K562 (cell line): ENCODE measurements at regions not wholly inside any gene's neighbourhood (a gene's known extent, or its start where the extent isn't known, plus 50 kb on each side); places are given as distances from the start of the nearest gene placed in this dataset.

Experiments used
- BHLHE40 ChIP-seq: IDR thresholded peaks from 2 replicates; pipeline ENCODE4 v1.6.1; 2011; ENCODE audit warnings: low read length, improper control_type of control experiment
- BRCA1 ChIP-seq, 2 experiments: fragments of 450-650 bp in 1 of 2; sonication (generic) in 1 of 2; formaldehyde crosslinking in 1 of 2; IDR thresholded peaks; 2 replicates each; pipeline versions ENCODE4 v1.5.0 to v1.6.1; 2017 to 2020; ENCODE audit warnings: mild to moderate bottlenecking in 1 of 2, missing genetic modification reagents in 1 of 2
- C11orf30 ChIP-seq: fragments of 450-650 bp; IDR thresholded peaks from 2 replicates; pipeline ENCODE4 v1.6.1; 2016; ENCODE audit warnings: low read depth, mild to moderate bottlenecking
- EGR1 ChIP-seq: fragments of 450-650 bp; conservative IDR thresholded peaks from 2 replicates; pipeline ENCODE4 v1.6.1; 2017; ENCODE audit warnings: mild to moderate bottlenecking
- MAFK ChIP-seq: IDR thresholded peaks from 2 replicates; pipeline ENCODE4 v1.6.1; 2011; ENCODE audit warnings: low read length, improper control_type of control experiment
- MGA ChIP-seq: fragments of 450-650 bp; IDR thresholded peaks from 2 replicates; pipeline ENCODE4 v1.6.1; 2016; ENCODE audit warnings: mild to moderate bottlenecking, moderate library complexity
- POLR2AphosphoS5 ChIP-seq: IDR thresholded peaks from 2 replicates; pipeline ENCODE4 v1.6.1; 2011; ENCODE audit warnings: mild to moderate bottlenecking, low read depth, low read length, moderate library complexity; ENCODE audit not compliant: control insufficient read depth, insufficient read depth
- SAFB ChIP-seq: fragments of 200-400 bp; formaldehyde crosslinking; IDR thresholded peaks from 2 replicates; pipeline ENCODE4 v1.6.1; 2017; ENCODE audit warnings: low read depth, low read length, borderline replicate concordance
- TF ChIP-seq, protein P1 (sequence below): sonication (generic); formaldehyde crosslinking; IDR thresholded peaks from 2 replicates; pipeline ENCODE4 v1.8.0; 2023; ENCODE audit warnings: mild to moderate bottlenecking, missing genetic modification reagents
- TF ChIP-seq, protein P2 (sequence below): sonication (generic); formaldehyde crosslinking; IDR thresholded peaks from 2 replicates; pipeline ENCODE4 v1.8.1; 2023; ENCODE audit warnings: mild to moderate bottlenecking, missing genetic modification reagents

DNA sequence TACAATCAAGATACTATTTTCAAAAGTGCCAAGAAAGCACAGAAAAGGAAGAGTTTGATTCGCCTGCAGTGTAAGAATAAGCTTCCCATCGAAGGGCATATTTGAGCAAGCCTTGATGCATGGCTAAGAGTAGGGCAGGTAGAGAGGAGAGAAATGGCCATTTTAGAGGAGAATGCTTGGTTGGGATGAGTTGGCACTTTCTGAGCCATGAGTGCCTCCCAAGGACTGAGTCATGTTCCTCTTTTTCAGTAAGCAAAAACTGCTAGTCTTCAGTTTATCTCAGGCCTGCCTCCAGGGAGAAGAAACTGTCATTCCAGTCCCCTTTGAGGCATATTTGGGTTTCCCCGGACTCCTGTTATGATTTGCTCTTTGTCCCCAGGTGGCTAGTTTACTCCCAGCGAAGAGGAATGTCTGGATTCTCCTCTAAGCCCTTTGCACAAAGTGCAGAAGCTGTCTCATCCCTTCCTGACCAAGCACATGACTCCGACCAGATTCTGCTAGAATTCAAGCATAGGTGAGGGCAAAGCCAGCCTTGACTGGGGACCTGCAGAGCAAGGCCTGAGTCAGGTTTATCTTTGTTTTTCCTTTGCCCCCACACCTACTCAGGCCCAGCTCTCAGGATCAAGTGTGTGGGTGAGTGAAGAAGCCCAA is 115.2 kb downstream of the TTC32 start (continued):
- TF ChIP-seq, protein P1, sequence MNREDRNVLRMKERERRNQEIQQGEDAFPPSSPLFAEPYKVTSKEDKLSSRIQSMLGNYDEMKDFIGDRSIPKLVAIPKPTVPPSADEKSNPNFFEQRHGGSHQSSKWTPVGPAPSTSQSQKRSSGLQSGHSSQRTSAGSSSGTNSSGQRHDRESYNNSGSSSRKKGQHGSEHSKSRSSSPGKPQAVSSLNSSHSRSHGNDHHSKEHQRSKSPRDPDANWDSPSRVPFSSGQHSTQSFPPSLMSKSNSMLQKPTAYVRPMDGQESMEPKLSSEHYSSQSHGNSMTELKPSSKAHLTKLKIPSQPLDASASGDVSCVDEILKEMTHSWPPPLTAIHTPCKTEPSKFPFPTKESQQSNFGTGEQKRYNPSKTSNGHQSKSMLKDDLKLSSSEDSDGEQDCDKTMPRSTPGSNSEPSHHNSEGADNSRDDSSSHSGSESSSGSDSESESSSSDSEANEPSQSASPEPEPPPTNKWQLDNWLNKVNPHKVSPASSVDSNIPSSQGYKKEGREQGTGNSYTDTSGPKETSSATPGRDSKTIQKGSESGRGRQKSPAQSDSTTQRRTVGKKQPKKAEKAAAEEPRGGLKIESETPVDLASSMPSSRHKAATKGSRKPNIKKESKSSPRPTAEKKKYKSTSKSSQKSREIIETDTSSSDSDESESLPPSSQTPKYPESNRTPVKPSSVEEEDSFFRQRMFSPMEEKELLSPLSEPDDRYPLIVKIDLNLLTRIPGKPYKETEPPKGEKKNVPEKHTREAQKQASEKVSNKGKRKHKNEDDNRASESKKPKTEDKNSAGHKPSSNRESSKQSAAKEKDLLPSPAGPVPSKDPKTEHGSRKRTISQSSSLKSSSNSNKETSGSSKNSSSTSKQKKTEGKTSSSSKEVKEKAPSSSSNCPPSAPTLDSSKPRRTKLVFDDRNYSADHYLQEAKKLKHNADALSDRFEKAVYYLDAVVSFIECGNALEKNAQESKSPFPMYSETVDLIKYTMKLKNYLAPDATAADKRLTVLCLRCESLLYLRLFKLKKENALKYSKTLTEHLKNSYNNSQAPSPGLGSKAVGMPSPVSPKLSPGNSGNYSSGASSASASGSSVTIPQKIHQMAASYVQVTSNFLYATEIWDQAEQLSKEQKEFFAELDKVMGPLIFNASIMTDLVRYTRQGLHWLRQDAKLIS (CRISPR knock-in tag) = no peak
- TF ChIP-seq BHLHE40 = no peak
- TF ChIP-seq, protein P2, sequence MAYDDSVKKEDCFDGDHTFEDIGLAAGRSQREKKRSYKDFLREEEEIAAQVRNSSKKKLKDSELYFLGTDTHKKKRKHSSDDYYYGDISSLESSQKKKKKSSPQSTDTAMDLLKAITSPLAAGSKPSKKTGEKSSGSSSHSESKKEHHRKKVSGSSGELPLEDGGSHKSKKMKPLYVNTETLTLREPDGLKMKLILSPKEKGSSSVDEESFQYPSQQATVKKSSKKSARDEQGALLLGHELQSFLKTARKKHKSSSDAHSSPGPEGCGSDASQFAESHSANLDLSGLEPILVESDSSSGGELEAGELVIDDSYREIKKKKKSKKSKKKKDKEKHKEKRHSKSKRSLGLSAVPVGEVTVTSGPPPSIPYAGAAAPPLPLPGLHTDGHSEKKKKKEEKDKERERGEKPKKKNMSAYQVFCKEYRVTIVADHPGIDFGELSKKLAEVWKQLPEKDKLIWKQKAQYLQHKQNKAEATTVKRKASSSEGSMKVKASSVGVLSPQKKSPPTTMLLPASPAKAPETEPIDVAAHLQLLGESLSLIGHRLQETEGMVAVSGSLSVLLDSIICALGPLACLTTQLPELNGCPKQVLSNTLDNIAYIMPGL = no peak
- peak; percentile 99 for TF ChIP-seq C11orf30
- TF ChIP-seq MAFK = peak; percentile 97
- no peak; the same call in 1 of the 2 replicates for TF ChIP-seq EGR1
- TF ChIP-seq MGA = peak; percentile 61
- TF ChIP-seq BRCA1 (IDR thresholded peaks at IDR 0.05) = no peak
- TF ChIP-seq BRCA1 (CRISPR knock-in tag; IDR thresholded peaks at IDR 0.05) = no peak
- no peak for TF ChIP-seq SAFB
- no peak for TF ChIP-seq POLR2AphosphoS5
